HCEC 1CT (cell line): ENCODE measurements at regions not wholly inside any gene's neighbourhood (a gene's known extent, or its start where the extent isn't known, plus 50 kb on each side); places are given as distances from the start of the nearest gene placed in this dataset.

Experiments used
- DNase-seq: peaks from one replicate; pipeline ENCODE4 v3.0.0-alpha.2; 2017

DNA sequence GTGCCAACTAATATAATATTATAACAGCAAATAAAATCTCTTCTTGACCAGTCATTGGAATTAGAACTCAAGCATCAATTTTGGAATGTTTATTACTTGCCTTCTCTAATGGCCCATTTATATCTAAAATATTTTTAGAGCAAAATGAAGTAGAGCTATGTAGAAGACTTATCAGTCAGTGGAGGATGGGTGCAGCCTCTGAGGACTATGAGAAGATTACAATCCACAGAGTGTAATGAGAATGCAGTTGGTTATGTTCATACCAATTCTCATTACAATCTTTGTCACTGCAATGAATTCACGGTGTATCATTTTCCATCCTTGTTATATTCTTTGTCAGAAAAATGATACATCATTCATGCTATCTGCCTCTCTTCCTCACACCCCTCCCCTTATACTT is 878.1 kb downstream of the CENPC start:
- DNase-seq, result no peak

DNA sequence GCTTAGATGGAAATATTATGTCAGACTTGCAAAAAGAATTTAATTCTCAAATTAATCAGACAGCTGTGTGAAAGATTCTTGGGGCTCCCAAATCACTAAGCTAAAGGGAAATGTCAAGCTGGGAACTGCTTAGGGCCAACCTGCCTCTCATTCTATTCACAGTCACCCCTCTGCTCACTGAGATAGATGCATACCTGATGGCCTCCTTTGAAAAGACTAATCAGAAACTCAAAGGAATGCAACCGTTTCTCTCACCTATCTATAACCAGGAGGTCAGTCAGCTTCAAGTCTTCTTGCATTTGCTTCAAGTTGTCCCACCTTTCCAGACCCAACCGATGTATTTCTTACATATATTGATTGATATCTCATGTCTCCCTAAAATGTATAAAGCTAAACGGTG is 882.7 kb downstream of the CENPC start:
- no peak for DNase-seq

DNA sequence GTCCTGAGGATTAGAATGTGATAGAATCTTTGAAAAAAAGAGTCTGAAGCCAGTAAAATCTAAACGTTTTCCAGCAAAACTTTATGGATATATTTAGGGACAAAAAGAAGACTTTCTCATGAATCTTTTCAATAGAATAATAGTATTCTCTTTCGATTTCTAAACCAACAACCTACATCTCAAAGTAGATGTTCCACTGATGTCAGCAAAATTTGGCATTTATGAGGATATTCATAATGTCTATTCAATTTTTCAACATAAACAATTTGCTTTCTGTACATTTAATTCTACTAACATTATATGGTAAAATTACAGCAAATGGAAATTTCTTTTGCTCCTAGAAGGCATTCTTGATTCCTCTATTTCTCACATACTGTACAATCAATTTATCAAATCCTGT is 886.5 kb downstream of the CENPC start:
- no peak for DNase-seq

DNA sequence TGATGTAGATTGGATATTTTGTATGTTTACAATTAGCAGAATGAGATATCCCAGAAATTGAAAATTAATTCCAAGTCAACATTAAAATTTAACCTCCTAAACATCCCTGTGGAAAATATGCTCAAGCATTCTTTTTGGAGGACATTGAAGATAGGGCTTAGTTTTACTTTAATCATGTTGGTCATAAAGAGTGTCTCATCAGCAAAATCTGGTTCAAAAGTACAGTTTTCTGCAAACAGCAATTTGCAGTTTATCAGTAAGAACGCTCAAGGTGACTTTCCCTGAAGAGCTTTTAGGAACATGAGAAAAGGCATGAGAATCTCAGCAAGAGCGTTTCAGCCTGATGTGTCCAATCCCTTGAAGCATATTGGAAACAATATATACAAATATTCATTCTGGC is 889.8 kb downstream of the CENPC start:
- DNase-seq, result no peak

DNA sequence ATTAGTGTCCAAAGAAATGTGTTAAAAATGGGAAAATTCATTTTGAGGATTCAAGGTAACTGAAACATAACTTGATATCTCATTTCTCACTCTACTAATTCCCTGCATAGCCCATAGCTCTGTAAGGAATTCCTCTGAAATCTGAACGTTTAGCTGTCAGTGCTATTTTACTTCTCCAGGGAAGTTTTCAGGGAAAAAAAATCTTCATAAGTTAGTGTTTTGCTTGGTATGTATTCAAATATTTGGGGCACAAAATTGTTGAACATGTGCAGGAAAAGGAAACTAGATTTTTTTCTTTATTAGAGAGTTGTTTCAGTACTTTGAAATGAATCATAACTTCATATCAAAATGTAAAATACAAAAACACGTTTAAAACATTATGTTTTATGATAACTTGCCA is 891.4 kb downstream of the CENPC start:
- DNase-seq, result no peak

DNA sequence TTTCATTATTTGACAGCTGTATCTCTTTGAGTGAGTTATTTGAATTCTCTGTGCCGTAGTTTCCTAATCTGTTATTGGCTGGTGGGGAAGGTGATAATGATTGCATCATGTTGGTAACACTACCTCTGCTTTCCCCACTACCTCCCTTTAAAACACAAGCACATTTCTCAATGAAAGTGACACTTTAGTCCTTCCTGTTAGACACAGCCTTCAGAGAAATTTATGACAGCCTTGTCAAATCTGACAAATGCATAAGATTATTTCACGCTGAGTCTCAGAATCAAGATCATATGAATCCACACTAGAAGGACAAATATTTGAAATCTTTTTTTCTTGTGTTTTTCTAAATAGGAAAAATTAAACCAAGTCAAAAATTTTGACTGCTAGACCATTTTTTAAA is 896.1 kb downstream of the CENPC start:
- no peak for DNase-seq

DNA sequence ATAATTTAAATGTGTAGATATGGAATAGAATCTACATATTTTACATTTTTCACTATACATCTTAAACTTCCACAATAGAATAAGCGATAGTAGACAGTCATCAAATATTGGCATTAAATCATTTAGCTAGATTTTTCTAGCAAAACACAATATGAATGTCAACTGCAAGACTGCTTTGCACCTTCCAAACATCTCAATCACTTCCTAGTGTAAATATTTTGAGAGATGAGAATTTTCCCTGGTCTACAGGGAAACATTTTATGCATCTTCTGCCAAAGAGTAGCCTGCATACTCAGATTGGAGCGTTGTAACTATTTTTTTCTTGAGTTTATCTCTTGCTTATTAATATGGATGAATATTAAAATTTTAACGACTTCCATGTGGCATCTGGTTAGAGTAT is 897.4 kb downstream of the CENPC start:
- no peak for DNase-seq

DNA sequence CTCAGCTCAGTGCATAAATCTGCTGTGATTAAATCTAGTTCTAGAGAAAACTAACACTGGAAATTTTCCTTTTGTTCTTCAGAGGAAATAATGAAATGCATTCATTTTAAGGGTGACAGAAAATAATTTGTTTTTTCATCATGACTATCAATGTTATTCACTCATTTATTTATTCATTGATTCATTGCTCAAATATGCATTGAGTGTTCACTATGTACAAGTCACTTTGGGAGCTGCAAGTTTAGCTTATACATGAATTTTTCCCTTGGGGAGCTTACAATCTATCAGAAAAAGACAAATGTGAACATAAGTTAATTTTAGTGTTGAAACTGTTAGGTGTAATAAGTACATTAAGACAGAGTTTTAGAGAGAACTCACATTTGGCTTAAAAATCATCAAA is 897.8 kb downstream of the CENPC start:
- DNase-seq, result peak; percentile 1

GRCh38 chr4:66640233-66640990 is 904.9 kb downstream of the CENPC start:
- no peak for DNase-seq

DNA sequence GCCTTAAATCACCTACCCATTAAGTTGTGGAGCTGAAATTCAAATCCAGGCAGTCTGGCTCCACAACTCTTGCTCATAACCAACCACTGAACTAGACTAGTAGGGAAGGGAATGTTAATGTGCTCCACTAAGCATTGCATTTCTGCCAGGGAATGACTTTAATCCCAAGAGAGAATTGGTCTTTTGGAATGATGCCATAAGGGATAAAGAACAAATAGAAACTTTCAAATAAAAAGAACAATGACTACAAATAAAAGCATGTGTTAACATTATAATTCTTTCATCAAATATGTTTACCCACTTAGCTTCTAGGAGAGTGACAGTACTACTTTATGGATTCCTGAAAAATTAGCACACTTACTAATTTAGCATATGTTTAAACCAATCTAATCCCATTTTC is 905.9 kb downstream of the CENPC start:
- DNase-seq, result no peak

GRCh38 chr4:66636349-66636748 is 909.0 kb downstream of the CENPC start:
- DNase-seq, result no peak

DNA sequence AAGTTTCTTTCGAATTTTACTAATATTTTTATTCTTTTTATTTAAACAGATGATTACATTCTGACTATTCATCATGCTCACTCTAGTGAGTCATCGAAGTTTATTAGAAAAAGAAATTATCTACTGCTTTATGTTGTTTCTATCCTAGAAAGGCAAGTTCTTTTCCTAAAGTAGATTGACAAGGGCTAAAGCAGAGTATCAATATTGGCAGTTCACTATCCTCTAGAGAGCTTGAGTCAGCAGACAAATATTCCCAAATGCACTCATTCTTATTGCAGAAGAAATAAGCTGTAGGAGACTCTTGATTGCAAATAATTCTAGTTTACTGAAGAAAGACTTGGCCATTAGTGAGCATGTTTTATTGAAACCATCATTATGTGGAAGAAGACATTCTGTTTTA is 911.8 kb downstream of the CENPC start:
- DNase-seq, result no peak

- DNase-seq, result peak; percentile 17
Measured at GRCh38 chr4:66629927-66630326, 915.4 kb downstream of the CENPC start.

DNA sequence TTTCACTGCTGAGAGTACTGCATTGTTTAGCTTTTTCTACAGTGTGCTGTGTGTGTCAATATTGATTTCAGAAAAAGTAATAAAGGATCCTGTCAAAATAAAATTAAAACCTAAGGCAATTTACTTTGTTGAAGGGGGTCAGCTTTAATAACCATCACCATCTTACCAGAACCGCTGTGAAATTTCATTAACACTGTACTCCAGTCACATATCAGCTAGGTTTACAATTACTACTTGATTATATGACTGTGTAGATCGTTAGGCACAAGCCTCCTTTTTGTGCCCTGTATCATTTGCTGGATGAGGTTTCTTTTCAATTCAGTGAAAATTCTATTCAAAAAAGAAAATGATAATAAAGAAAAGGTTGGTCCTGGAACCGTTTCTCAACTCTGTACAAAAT is 917.2 kb downstream of the CENPC start:
- no peak for DNase-seq

DNA sequence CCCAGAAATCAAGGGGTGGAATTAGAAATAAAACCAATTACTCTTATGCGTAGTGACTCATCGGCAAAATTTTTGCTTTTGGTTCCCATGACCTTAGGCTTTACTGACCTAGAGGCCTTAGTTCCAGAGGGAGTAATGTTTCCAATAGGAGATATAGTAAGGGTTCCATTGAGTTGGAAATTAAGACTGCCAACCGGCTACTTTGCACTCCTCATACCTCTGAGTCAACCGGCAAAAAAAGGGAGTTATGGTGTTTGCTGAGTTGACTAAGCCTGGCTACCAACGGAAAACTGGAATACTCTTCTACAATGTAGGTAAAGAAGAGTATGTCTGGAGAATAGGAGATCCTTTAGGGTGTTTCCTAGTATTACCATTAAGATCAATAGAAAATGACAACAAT is 919.8 kb downstream of the CENPC start:
- DNase-seq, result no peak

- DNase-seq, result no peak
Measured at GRCh38 chr4:66613591-66613990, 931.7 kb downstream of the CENPC start.

DNA sequence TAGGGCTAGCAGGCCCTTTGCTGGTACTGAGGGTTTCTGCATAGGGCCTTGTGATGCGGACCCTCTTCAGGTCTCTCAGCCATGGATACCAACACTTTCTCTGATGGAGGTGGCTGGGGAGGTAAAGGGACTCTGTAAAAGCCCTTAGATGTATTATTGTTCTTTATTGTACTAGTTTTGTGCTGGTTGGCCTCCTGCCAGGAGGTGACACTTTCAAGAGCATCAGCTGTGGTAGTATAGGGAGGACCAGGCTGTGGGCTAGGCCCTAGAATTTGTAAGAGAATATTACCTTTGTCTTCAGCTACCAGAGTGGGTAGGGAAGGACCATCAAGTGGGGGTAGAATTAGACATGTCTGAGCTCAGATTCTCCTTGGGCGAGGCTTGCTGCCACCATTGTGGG is 936.3 kb downstream of the CENPC start:
- DNase-seq, result no peak

DNA sequence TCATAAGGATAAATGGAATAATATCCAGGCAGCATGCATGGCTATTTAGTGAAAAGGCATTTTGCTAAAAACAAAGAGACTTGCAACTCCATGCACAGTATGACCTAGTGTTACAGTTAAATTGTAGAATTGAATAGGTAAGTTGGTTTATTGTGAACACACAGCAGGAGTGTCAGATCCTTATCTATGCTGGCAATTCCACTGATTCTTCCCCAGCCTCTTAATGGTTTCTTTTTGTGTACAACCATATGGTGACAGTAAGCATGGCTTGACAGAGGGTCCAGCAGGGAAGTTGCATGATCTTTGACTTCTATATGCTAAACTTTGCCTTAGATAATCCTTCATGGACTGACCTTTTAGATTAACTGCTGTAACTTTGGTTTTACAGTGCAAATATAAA is 936.6 kb upstream of the EPHA5 start:
- no peak for DNase-seq

DNA sequence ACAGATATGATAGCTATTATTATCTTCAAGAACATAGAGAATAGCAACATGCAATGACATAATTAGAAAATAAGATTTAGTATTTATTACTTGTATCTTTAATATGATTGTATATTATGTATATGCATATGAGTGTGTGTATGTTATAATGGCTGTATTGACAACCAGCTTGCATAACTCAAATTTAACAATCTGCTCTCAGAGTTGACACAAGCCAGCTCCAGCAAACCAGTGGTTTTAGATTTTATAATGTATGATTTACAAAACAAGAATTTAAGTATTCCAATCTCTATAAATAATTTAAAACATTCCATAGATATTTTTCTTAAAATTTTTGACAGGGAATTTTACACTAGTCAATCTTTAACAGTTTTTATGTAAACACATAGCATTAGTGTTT is 935.9 kb upstream of the EPHA5 start:
- DNase-seq, result no peak

DNA sequence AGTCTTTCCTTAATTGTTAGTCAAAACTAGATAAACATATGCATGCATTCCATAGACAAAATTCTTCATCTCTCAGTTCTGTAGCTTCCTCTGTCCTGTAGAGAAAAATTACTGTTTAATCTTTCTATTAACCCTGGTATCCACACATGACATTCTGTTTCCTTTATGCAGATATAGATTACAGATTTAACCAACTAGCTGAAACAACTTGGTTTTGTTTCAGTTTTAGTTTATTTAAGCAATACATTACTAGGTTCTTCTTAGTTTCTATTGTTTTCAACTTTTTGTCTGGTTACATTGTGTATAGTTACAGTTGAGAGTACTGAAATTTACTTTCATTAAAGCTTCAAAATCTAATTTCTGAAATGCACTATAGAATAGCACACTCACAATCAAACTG is 933.9 kb upstream of the EPHA5 start:
- no peak for DNase-seq

- DNase-seq, result no peak
Measured at GRCh38 chr4:66602622-66603021, 932.3 kb upstream of the EPHA5 start.

- DNase-seq, result no peak
Measured at GRCh38 chr4:66591968-66592367, 921.7 kb upstream of the EPHA5 start.

DNA sequence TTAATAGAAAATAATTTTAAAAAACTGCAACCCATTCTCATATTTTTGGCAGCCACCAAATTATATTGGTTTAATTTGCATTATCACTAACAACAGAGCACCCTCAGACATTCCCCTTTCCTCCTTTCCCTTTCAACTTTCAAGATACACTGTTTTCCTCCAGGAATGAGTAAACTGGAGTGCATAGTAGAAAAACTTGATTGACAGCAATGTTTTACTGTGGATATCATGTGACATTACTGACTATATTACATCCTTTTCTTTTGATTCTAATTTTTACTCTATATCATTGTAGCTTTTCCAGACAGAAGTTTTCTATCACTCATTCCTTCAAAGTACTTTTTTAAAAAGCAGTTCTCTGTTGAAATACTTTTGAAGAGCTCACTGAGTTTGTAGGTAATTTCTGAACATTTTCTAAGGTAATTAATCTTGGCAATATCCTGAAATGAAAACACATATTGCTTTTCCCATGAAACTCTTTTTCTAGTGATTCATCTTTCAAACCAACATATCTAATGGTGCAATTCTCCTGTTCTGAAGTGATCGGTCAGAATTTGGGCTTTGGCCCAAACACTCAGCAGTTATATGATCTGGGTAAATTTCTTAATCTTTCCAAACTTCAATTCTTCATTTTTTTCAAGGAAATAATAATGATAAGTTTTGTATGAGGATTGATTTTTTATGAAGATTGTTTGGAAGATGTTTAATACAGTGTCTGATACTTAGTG is 920.4 kb upstream of the EPHA5 start:
- DNase-seq, result peak; percentile 27

DNA sequence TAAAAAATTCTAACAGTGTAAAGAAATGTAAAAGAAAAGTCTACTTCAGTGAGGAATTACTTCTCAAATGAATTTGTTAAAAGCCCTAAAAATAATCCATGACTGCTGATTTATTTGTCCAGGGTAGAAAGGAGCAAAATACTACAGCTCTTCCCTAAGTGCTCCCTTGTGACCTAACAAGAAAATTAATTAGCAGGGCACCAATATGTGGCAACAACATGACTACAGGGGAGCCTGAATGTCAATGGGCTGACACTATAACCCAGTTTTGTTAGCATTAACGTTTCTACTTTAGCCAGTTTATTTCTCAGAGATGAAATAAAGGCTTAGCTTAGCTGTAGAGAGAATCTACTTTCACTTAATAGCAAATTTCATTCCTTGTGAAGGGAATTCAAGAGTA is 918.9 kb upstream of the EPHA5 start:
- no peak for DNase-seq

GRCh38 chr4:66585767-66586166 is 915.5 kb upstream of the EPHA5 start:
- DNase-seq, result no peak
